ENCODE measurements at regions not wholly inside any gene's neighbourhood (a gene's known extent, or its start where the extent isn't known, plus 50 kb on each side); places are given as distances from the start of the nearest gene placed in this dataset.

GRCh38 chr20:52684176-52684575 lies 288.0 kb upstream of the TSHZ2 start:
- TF ChIP-seq, protein P1, sequence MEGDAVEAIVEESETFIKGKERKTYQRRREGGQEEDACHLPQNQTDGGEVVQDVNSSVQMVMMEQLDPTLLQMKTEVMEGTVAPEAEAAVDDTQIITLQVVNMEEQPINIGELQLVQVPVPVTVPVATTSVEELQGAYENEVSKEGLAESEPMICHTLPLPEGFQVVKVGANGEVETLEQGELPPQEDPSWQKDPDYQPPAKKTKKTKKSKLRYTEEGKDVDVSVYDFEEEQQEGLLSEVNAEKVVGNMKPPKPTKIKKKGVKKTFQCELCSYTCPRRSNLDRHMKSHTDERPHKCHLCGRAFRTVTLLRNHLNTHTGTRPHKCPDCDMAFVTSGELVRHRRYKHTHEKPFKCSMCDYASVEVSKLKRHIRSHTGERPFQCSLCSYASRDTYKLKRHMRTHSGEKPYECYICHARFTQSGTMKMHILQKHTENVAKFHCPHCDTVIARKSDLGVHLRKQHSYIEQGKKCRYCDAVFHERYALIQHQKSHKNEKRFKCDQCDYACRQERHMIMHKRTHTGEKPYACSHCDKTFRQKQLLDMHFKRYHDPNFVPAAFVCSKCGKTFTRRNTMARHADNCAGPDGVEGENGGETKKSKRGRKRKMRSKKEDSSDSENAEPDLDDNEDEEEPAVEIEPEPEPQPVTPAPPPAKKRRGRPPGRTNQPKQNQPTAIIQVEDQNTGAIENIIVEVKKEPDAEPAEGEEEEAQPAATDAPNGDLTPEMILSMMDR (conservative IDR thresholded peaks at IDR 0.05), result no peak
- no peak for TF ChIP-seq EZH2 (IDR thresholded peaks at IDR 0.05; ENCODE audit: low read depth)

Data from PC-9 (cell line).